Mucosa of descending colon (tissue), 3 donors: ENCODE measurements at regions not wholly inside any gene's neighbourhood (a gene's known extent, or its start where the extent isn't known, plus 50 kb on each side); places are given as distances from the start of the nearest gene placed in this dataset.

ENCODE experiments used
- ATAC-seq: fragments of 200-7000 bp; cut with Tn5 transposase; one replicate; pipeline ENCODE4 v1.9.1; 2020; ENCODE audit warnings: mild to moderate bottlenecking, moderate library complexity
- DNase-seq, 3 donors: peaks; one replicate each; pipeline ENCODE4 v3.0.0-alpha.2; 2020
- H3K36me3 ChIP-seq: fragments of 200-600 bp; one replicate; pipeline ENCODE4 v1.8.0; 2021; ENCODE audit warnings: low read depth, mild to moderate bottlenecking
- H3K4me1 ChIP-seq: fragments of 200-600 bp; one replicate; pipeline ENCODE4 v1.8.0; 2021; ENCODE audit warnings: low read depth, mild to moderate bottlenecking
- H3K4me3 ChIP-seq: fragments of 200-600 bp; one replicate; pipeline ENCODE4 v1.8.0; 2021; ENCODE audit warnings: mild to moderate bottlenecking
- H3K9me3 ChIP-seq: fragments of 200-600 bp; one replicate; pipeline ENCODE4 v1.8.0; 2021; ENCODE audit warnings: mild to moderate bottlenecking
- CTCF ChIP-seq: fragments of 200-600 bp; IDR thresholded peaks from one replicate; pipeline ENCODE4 v1.8.0; 2022; ENCODE audit warnings: antibody characterized with exemption, mild to moderate bottlenecking
- intact Hi-C, 2 donors: fragments of 100-400 bp; cut with DNase I in 1 of 2; cut with micrococcal nuclease in 1 of 2; formaldehyde crosslinking; loops; one replicate each; pipeline versions ENCODE4 v1.11.0 to v1.11.1; 2022; cut with DNase I, micrococcal nuclease
- donor health status: DM: no; HTN: no; CAD: no; lungs with moderate emphysema.
- donor health status: DM: no; HTN: no; CAD: no.
- donor health status: DM: no; HTN: yes; CAD: no.

DNA sequence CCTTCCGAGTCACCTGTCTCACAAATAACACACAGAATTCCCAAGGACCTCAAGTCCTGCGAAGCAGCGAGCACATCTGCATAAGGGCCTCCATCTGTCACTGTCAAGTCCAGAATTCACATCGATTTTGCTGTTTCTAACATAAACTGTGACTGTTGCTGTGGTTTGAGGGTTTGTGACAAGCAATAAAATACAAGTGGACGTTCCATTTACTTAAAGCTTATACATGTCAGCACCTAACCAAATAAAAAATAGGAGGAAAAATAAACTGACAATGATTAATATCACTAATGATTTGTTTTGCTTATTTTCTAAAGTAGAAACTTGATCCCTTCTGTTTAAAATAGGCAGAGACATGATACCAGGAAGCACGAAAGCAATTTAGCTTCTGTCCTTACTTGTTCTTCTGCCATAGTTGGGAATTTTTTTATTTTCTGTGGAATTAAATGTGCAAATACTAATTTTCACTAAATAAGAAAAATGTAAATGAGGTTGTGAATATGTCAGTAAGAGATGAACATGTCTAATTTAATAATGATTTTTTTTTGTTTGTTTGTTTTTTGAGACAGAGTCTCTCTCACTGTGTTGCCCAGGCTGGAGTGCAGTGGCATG is 279.1 kb downstream of the FGF9 start:
- peaks cover 8% of the 10 kb centered on the region for H3K9me3 ChIP-seq
- H3K36me3 ChIP-seq: no peaks in the 10 kb centered on the region
- ATAC-seq: no peak
- H3K4me1 ChIP-seq: no peaks in the 10 kb centered on the region
- no peak for DNase-seq
- intact Hi-C loops: no loop called here
- TF ChIP-seq CTCF: no peak
- H3K4me3 ChIP-seq: no peak overlapping the region

GRCh38 chr13:21956666-21957065 is 285.8 kb downstream of the FGF9 start:
- no peaks in the 10 kb centered on the region for H3K9me3 ChIP-seq
- no peak overlapping the region for H3K4me3 ChIP-seq
- ATAC-seq (no peak), DNase-seq (no peak)
- H3K4me1 ChIP-seq: no peaks in the 10 kb centered on the region
- no peaks in the 10 kb centered on the region for H3K36me3 ChIP-seq
- intact Hi-C loops: no loop called here
- no peak for TF ChIP-seq CTCF

DNA sequence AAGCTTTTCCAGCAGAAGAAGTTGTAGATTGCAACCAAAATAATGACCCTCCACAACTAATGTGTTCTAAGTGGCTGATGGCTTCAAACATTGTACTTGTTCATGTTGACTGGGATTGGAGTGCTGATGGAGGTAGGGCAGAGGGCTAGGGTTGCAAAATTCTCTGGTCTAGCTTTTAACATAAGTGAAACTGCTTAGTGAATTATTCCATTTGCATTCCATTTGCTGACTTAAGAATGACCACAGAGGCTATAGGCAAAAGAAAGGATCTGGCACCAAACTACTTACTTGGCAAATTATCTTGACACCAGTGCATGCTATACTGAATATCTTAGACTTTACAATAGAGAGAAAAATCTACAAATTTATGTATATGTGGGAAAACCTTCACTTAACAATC is 287.0 kb downstream of the FGF9 start:
- ATAC-seq (no peak), DNase-seq (no peak)
- TF ChIP-seq CTCF: no peak
- no peak overlapping the region for H3K4me3 ChIP-seq
- no peaks in the 10 kb centered on the region for H3K36me3 ChIP-seq
- intact Hi-C loops: no loop called here
- H3K9me3 ChIP-seq: no peaks in the 10 kb centered on the region
- H3K4me1 ChIP-seq: no peaks in the 10 kb centered on the region

GRCh38 chr13:21960108-21960507 is 289.2 kb downstream of the FGF9 start:
- no peak overlapping the region for H3K4me3 ChIP-seq
- H3K4me1 ChIP-seq: no peaks in the 10 kb centered on the region
- no peak for TF ChIP-seq CTCF
- ATAC-seq (no peak), DNase-seq (no peak)
- intact Hi-C loops: no loop called here
- H3K36me3 ChIP-seq: no peaks in the 10 kb centered on the region
- H3K9me3 ChIP-seq: no peaks in the 10 kb centered on the region

- intact Hi-C loops: no loop called here
Observed at GRCh38 chr13:21964686-21965085, 293.8 kb downstream of the FGF9 start.

More at GRCh38 chr13:21964686-21965085, 293.8 kb downstream of the FGF9 start:
- Histone ChIP-seq H3K4me3 (no peak overlapping the region), H3K4me1 (no peaks in the 10 kb centered on the region), H3K36me3 (no peaks in the 10 kb centered on the region), H3K9me3 (no peaks in the 10 kb centered on the region)
- no peak for DNase-seq
- no peak for ATAC-seq
- TF ChIP-seq CTCF: no peak
